BLaER1 (cell line): ENCODE measurements at regions not wholly inside any gene's neighbourhood (a gene's known extent, or its start where the extent isn't known, plus 50 kb on each side); places are given as distances from the start of the nearest gene placed in this dataset.

Experiments used
- H3K27ac ChIP-seq: shearing (Covaris generic); formaldehyde crosslinking; 2 replicates; pipeline ENCODE4 v1.8.1; 2022
- H3K27me3 ChIP-seq: shearing (Covaris generic); formaldehyde crosslinking; 2 replicates; pipeline ENCODE4 v1.8.1; 2022
- H3K36me3 ChIP-seq: shearing (Covaris generic); formaldehyde crosslinking; 2 replicates; pipeline ENCODE4 v1.8.1; 2022
- H3K4me1 ChIP-seq: shearing (Covaris generic); formaldehyde crosslinking; 2 replicates; pipeline ENCODE4 v1.8.1; 2022
- H3K4me2 ChIP-seq: shearing (Covaris generic); formaldehyde crosslinking; 2 replicates; pipeline ENCODE4 v1.8.1; 2022
- H3K4me3 ChIP-seq: shearing (Covaris generic); formaldehyde crosslinking; 2 replicates; pipeline ENCODE4 v1.8.1; 2022
- H3K9ac ChIP-seq: shearing (Covaris generic); formaldehyde crosslinking; 2 replicates; pipeline ENCODE4 v1.8.1; 2022
- H3K9me3 ChIP-seq: shearing (Covaris generic); formaldehyde crosslinking; 2 replicates; pipeline ENCODE4 v1.8.1; 2022
- H4K20me1 ChIP-seq: shearing (Covaris generic); formaldehyde crosslinking; 2 replicates; pipeline ENCODE4 v1.8.1; 2022
- Cebpa-rat ChIP-seq: shearing (Covaris generic); IDR thresholded peaks from 2 replicates; pipeline ENCODE4 v1.8.1; 2022

GRCh38 chr13:34419025-34419424 lies 523.0 kb upstream of the NBEA start:
- no peak for TF ChIP-seq Cebpa-rat
- no peaks in the 10 kb centered on the region for H3K36me3 ChIP-seq

GRCh38 chr13:34419755-34420154 lies 522.3 kb upstream of the NBEA start:
- Histone ChIP-seq H4K20me1 (no peaks in the 10 kb centered on the region), H3K9ac (no peak overlapping the region), H3K27me3 (no peaks in the 10 kb centered on the region), H3K4me2 (no peak overlapping the region), H3K4me1 (no peaks in the 10 kb centered on the region), H3K9me3 (no peaks in the 10 kb centered on the region), H3K27ac (no peak overlapping the region), H3K36me3 (no peaks in the 10 kb centered on the region), H3K4me3 (no peak overlapping the region)
- no peak for TF ChIP-seq Cebpa-rat

More at GRCh38 chr13:34419025-34419424, 523.0 kb upstream of the NBEA start:
- Histone ChIP-seq H4K20me1 (no peaks in the 10 kb centered on the region), H3K4me3 (no peak overlapping the region), H3K27me3 (no peaks in the 10 kb centered on the region), H3K27ac (no peak overlapping the region), H3K4me1 (no peaks in the 10 kb centered on the region), H3K4me2 (no peak overlapping the region), H3K9ac (no peak overlapping the region), H3K9me3 (no peaks in the 10 kb centered on the region)

- H3K27me3 ChIP-seq: no peaks in the 10 kb centered on the region
- no peak for TF ChIP-seq Cebpa-rat
- no peak overlapping the region for H3K27ac ChIP-seq
- H3K9me3 ChIP-seq: no peaks in the 10 kb centered on the region
- no peaks in the 10 kb centered on the region for H3K36me3 ChIP-seq
- H3K4me3 ChIP-seq: no peak overlapping the region
- no peak overlapping the region for H3K4me2 ChIP-seq
- H4K20me1 ChIP-seq: no peaks in the 10 kb centered on the region
- H3K9ac ChIP-seq: no peak overlapping the region
- H3K4me1 ChIP-seq: no peaks in the 10 kb centered on the region
Measured at GRCh38 chr13:34420702-34421346, 521.2 kb upstream of the NBEA start.

- Histone ChIP-seq H3K9me3 (no peaks in the 10 kb centered on the region), H3K4me3 (no peak overlapping the region), H3K27ac (no peak overlapping the region), H3K9ac (no peak overlapping the region), H3K4me2 (no peak overlapping the region), H3K36me3 (no peaks in the 10 kb centered on the region), H3K27me3 (no peaks in the 10 kb centered on the region), H3K4me1 (no peaks in the 10 kb centered on the region), H4K20me1 (no peaks in the 10 kb centered on the region)
- TF ChIP-seq Cebpa-rat: no peak
Measured at GRCh38 chr13:34421347-34421719, 520.7 kb upstream of the NBEA start.

- TF ChIP-seq Cebpa-rat: no peak
- H3K9me3 ChIP-seq: no peaks in the 10 kb centered on the region
- H3K27ac ChIP-seq: no peak overlapping the region
- no peaks in the 10 kb centered on the region for H3K27me3 ChIP-seq
- H4K20me1 ChIP-seq: no peaks in the 10 kb centered on the region
- H3K4me2 ChIP-seq: no peak overlapping the region
- H3K9ac ChIP-seq: no peak overlapping the region
- no peaks in the 10 kb centered on the region for H3K36me3 ChIP-seq
- no peaks in the 10 kb centered on the region for H3K4me1 ChIP-seq
- no peak overlapping the region for H3K4me3 ChIP-seq
Measured at GRCh38 chr13:34421858-34422475, 520.1 kb upstream of the NBEA start.

- H4K20me1 ChIP-seq: no peaks in the 10 kb centered on the region
- H3K27me3 ChIP-seq: no peaks in the 10 kb centered on the region
- no peak overlapping the region for H3K4me2 ChIP-seq
- H3K4me3 ChIP-seq: no peak overlapping the region
- no peaks in the 10 kb centered on the region for H3K9me3 ChIP-seq
- no peak for TF ChIP-seq Cebpa-rat
- no peak overlapping the region for H3K9ac ChIP-seq
- no peaks in the 10 kb centered on the region for H3K36me3 ChIP-seq
- no peak overlapping the region for H3K27ac ChIP-seq
- H3K4me1 ChIP-seq: no peaks in the 10 kb centered on the region
Measured at GRCh38 chr13:34422956-34423355, 519.1 kb upstream of the NBEA start.

- Histone ChIP-seq H4K20me1 (no peaks in the 10 kb centered on the region), H3K27me3 (no peaks in the 10 kb centered on the region), H3K4me2 (no peak overlapping the region), H3K9ac (no peak overlapping the region), H3K27ac (no peak overlapping the region), H3K9me3 (peaks cover 4% of the 10 kb centered on the region; the same call in 1 of the 2 replicates), H3K36me3 (no peaks in the 10 kb centered on the region), H3K4me3 (no peak overlapping the region), H3K4me1 (no peaks in the 10 kb centered on the region)
- no peak for TF ChIP-seq Cebpa-rat
Measured at GRCh38 chr13:34425327-34425949, 516.6 kb upstream of the NBEA start.

- H3K27me3 ChIP-seq: no peaks in the 10 kb centered on the region
- peaks cover 7% of the 10 kb centered on the region; the same call in 1 of the 2 replicates for H3K9me3 ChIP-seq
- H3K4me1 ChIP-seq: no peaks in the 10 kb centered on the region
- H3K9ac ChIP-seq: no peak overlapping the region
- H3K36me3 ChIP-seq: no peaks in the 10 kb centered on the region
- H3K27ac ChIP-seq: no peak overlapping the region
- TF ChIP-seq Cebpa-rat: no peak
- H4K20me1 ChIP-seq: no peaks in the 10 kb centered on the region
- no peak overlapping the region for H3K4me2 ChIP-seq
- H3K4me3 ChIP-seq: no peak overlapping the region
Measured at GRCh38 chr13:34428911-34429310, 513.2 kb upstream of the NBEA start.

- no peak overlapping the region for H3K4me2 ChIP-seq
- no peak overlapping the region for H3K4me3 ChIP-seq
- H3K27ac ChIP-seq: no peak overlapping the region
- no peaks in the 10 kb centered on the region for H3K27me3 ChIP-seq
- peaks cover 7% of the 10 kb centered on the region; the same call in 1 of the 2 replicates for H3K9me3 ChIP-seq
- H3K4me1 ChIP-seq: no peaks in the 10 kb centered on the region
- H3K36me3 ChIP-seq: no peaks in the 10 kb centered on the region
- no peak overlapping the region for H3K9ac ChIP-seq
- no peaks in the 10 kb centered on the region for H4K20me1 ChIP-seq
- no peak for TF ChIP-seq Cebpa-rat
Measured at GRCh38 chr13:34430294-34430693, 511.8 kb upstream of the NBEA start.

GRCh38 chr13:34431827-34432581 lies 510.1 kb upstream of the NBEA start:
- Histone ChIP-seq H3K36me3 (no peaks in the 10 kb centered on the region), H3K4me2 (no peak overlapping the region), H3K27ac (no peak overlapping the region), H4K20me1 (no peaks in the 10 kb centered on the region), H3K9me3 (peaks cover 7% of the 10 kb centered on the region; the same call in 1 of the 2 replicates), H3K4me3 (no peak overlapping the region), H3K9ac (no peak overlapping the region), H3K4me1 (no peaks in the 10 kb centered on the region), H3K27me3 (no peaks in the 10 kb centered on the region)
- TF ChIP-seq Cebpa-rat: no peak
